AG09309 (cell line): ENCODE measurements at regions not wholly inside any gene's neighbourhood (a gene's known extent, or its start where the extent isn't known, plus 50 kb on each side); places are given as distances from the start of the nearest gene placed in this dataset.
"Not testable (repeated sequence)": the region's sequence is repeated elsewhere in the genome, so short reads cannot be mapped to it uniquely, and the experiment has no call there.

ENCODE experiments used
- DNase-seq: peaks from one replicate; pipeline ENCODE4 v3.0.0-alpha.2; 2010; ENCODE audit warnings: low read depth
- H3K4me3 ChIP-seq: 2 replicates; pipeline ENCODE4 v1.5.1; 2011; ENCODE audit warnings: mild to moderate bottlenecking, low read depth, low read length, moderate library complexity; ENCODE audit not compliant: control insufficient read depth
- TF ChIP-seq, protein P1 (sequence below): IDR thresholded peaks from 2 replicates; pipeline ENCODE4 v1.5.1; 2011; ENCODE audit warnings: mild to moderate bottlenecking, low read depth, low read length, inconsistent platforms; ENCODE audit not compliant: insufficient read depth, control insufficient read depth; ENCODE audit errors: missing control alignments

DNA sequence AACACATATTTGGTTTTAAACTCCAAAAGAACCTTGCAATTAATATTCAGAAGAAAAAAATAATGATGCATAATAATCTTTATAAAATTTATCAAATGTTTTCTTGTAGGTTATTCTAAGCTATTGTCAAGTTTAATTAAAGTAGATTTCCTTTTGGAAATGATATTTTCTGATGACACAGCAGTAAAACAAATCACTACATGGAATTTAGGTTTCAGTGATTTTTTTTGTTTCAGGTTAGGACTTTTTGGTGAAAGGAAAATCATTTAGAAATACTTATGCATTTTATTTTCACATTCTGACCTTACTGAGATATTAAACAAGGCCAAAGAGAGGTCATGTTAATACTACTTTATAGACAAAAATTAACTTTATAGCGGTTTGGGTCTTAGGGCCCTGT, 1067.2 kb downstream of the TMTC2 start:
- H3K4me3 ChIP-seq = no peak overlapping the region
- TF ChIP-seq, protein P1, sequence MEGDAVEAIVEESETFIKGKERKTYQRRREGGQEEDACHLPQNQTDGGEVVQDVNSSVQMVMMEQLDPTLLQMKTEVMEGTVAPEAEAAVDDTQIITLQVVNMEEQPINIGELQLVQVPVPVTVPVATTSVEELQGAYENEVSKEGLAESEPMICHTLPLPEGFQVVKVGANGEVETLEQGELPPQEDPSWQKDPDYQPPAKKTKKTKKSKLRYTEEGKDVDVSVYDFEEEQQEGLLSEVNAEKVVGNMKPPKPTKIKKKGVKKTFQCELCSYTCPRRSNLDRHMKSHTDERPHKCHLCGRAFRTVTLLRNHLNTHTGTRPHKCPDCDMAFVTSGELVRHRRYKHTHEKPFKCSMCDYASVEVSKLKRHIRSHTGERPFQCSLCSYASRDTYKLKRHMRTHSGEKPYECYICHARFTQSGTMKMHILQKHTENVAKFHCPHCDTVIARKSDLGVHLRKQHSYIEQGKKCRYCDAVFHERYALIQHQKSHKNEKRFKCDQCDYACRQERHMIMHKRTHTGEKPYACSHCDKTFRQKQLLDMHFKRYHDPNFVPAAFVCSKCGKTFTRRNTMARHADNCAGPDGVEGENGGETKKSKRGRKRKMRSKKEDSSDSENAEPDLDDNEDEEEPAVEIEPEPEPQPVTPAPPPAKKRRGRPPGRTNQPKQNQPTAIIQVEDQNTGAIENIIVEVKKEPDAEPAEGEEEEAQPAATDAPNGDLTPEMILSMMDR = no peak
- no peak for DNase-seq

GRCh38 chr12:83753205-83753604, 1066.5 kb downstream of the TMTC2 start:
- DNase-seq = no peak
- no peak overlapping the region for H3K4me3 ChIP-seq
- TF ChIP-seq, protein P1 = no peak

- TF ChIP-seq, protein P1 = no peak
Observed at GRCh38 chr12:83739607-83740006, 1052.9 kb downstream of the TMTC2 start.

DNA sequence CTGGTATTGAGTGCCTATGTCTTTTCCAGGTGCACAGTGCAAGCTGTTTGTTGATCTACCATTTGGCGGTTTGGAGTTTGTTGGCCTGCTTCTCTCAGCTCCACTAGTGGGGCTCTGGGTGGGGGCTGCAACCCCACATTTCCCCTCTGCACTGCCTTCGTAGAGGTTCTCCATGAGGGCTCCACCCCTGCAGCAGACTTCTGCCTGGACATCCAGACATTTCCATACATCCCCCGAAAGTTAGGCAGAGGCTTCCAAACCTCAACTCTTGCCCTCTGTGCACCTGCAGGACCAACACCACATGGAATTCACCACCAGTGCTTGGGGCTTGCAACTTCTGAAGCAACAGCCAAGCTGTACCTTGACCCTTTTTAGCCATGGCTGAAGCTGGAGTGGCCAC, 1024.1 kb downstream of the TMTC2 start:
- TF ChIP-seq, protein P1 = no peak
- no peak overlapping the region for H3K4me3 ChIP-seq
- no peak for DNase-seq

More at GRCh38 chr12:83739607-83740006, 1052.9 kb downstream of the TMTC2 start:
- no peak overlapping the region for H3K4me3 ChIP-seq
- no peak for DNase-seq

- no peak for DNase-seq
- no peak overlapping the region for H3K4me3 ChIP-seq
- TF ChIP-seq, protein P1 = no peak
Observed at GRCh38 chr12:83709899-83710298, 1023.2 kb downstream of the TMTC2 start.

- no peak overlapping the region for H3K4me3 ChIP-seq
- DNase-seq = peak; percentile 4
- TF ChIP-seq, protein P1 = no peak
Observed at GRCh38 chr12:83700838-83701237, 1014.1 kb downstream of the TMTC2 start.

- DNase-seq, H3K4me3 ChIP-seq: not testable (repeated sequence)
Observed at GRCh38 chr12:83696311-83696710, 1009.6 kb downstream of the TMTC2 start.

GRCh38 chr12:83691730-83692129, 1005.0 kb downstream of the TMTC2 start:
- no peak overlapping the region for H3K4me3 ChIP-seq
- TF ChIP-seq, protein P1 = no peak

More at GRCh38 chr12:83691730-83692129, 1005.0 kb downstream of the TMTC2 start:
- no peak for DNase-seq
